NCI-H1436 (cell line): ENCODE measurements at regions not wholly inside any gene's neighbourhood (a gene's known extent, or its start where the extent isn't known, plus 50 kb on each side); places are given as distances from the start of the nearest gene placed in this dataset.

Experiments used
- DNase-seq: peaks from one replicate; lab custom pipeline; 2025; lab: John Stamatoyannopoulos, UW

DNA sequence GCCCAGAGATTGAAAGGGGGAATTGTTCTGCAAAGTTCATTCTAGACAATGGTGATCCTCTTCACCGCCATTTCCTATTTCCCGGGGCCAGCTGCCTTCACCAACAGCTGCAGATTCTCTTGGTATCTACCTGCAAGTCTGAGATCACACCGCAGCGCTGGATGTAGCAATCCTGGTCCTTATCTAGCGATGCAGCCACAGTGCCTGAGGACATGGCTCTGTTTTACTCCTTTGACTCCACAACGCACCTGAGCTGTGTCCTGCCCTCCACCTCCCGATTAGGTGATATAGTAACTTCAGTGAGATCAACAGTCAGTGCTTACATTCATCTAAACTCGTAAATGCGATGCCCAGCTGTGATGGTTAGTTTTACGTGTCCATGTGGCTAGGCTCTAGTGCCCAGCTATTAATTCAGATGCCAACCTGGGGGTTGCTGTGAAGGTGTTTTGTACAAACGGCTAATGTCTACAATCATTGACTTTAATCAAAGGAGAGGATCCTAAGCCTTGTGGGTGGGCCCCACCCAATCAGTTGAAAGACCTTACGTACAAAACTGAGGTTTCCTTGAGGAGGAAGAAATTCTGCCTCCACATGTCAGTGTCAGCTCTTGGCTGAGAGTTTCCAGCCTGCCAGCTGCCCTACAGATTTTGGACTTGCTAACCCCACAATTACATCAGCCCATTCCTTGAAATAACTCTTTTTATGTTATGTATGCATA is 189.8 kb downstream of the SH3BP4 start:
- no peak for DNase-seq

DNA sequence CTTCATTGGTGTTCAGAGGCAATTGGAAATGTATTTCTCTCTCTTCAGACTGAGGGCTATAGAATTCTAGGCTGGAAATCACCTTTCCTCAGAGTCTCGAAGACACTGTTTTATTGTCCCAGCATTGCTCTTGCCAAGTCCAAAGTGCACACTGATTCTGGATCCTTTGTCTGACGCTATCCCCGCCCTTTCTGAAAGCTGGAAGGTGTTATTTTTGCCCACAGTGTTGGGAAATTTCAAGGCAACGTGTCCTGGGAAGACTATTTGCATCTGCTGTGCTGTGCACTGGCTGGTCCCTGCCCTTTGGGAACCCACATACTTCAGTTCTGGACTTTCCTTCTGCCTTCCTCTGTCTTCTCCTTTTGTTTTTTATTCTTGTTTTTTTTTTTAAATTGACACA is 190.8 kb downstream of the SH3BP4 start:
- DNase-seq = no peak

DNA sequence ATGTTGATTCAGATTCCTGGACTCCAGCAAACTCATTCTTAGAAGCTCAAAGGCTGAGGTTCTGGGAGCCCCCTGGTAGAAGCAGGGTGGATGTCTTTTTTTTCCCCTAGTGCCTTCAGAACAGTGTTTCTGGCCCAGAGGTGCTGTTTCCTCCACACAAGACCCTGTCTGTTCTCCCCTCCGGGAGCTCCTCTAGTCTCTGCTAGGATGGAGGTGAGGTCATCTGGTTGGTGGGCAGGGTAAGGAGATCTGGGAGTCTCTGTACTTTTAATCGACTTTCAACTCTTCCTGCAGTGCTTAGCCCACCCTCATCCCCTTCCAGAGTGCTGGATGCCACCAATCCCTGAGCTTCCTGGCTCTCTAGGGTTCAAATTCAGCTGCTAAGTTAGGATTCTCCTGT is 192.0 kb downstream of the SH3BP4 start:
- no peak for DNase-seq

DNA sequence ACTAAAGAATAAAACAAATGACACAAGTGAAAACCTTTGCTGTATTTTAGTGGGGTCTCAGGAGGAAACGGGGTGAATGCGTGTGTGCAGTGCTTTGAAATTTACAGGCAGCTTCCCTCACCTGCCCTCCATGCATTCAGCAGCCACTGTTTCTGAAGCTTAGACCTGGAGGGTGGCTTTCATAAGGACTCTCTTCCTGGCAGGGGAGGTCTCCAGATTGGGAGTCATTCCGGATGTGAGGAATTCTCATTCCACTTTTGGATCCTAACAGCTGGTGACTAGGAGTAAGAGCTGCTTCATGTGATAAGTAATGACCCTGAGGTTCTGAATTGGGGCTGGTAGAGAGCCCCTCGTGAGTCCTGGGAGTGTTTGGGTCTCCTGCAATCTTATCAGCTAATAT is 192.5 kb downstream of the SH3BP4 start:
- no peak for DNase-seq

DNA sequence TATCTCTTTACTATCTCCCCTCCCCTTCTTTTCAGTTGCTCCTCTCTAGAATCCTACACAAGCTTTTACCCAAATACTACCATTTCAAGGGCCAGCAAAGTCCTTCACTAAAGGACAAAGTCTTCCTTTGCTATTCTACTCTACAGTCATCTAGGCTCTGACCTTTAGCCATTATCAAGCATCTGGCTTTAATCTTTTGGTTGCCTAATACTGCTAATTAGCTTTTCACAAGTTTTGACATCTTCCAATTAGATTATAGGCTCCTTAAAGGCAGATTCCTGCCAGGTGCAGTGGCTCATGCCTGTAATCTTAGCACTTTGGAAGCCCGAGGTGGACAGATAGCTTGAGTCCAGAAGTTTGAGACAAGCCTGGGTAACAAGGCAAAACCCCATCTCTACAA is 194.4 kb downstream of the SH3BP4 start:
- DNase-seq = no peak

DNA sequence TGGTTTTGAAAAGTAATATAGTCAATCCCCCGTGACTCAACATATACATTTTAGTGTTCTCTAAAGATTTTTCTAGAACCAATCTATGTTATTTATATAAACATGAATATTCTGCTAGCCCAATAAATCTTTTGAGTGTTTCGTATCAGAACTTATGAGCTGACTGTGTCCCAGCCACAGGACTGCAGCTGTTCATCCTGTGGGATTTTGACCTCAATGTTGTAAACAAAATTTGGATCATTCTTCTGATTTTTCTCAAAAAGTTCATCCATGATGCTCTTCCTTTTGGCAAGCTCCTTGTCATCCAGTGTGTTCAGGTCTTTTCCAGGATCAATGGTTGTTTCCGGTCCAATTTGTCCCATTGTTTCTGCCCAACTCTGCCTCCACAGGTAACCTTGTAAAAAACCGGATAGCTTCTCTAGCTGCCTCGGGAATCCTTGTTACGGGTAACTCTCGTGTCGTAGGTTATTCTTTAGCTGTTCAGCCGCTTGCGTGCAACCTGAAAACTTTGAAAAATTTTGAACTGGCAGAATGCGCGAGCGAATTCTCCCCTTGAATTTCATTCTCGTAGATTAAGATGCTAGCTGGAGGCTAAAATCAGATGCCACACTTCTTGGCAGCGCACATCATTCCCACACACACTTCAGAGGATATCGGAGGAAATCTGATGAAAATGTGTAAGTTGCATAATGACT is 195.2 kb downstream of the SH3BP4 start:
- no peak for DNase-seq

DNA sequence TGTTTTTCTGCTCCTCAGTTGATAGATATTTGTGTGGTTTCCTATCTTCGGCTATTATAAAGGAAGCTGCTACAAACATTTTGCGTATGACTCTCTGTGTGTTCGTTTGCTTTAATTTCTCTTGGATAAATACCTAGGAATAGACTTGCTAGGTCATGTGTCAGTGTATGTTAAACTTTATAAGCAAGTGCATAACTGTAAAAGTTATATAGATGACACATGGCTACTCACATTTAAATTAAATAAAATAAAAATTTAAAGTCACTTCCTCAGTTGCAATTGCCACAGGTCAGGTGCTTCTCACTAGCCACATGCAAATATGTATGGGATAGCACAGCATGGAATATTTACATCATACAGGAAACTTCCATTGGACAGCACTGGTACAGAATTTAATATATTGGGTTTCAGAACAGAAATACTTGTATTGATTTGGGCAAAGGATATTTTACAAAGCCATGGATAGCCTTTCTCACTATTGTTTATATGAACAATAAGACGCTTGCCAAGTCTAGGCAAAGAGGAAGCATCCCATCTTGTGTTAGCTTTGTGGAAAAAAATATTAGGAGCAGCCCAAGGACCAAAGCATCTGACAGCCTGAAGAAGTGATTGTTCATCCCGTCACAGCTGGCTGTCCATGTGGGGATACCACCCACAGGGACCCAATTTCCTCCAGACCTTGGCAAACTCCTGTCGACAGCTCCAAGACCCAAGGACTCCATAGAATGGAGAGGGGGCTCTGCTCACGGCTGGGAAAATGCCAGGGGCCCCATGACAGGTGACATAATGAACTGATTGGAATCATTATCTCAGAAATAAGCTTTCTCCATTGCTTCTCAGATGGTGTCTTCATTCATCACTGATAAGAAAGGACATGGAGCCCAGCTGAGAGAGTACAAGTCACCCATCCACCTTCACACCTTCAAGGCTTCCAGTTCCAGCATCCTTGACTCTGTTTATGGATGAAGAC is 196.7 kb downstream of the SH3BP4 start:
- DNase-seq = no peak

DNA sequence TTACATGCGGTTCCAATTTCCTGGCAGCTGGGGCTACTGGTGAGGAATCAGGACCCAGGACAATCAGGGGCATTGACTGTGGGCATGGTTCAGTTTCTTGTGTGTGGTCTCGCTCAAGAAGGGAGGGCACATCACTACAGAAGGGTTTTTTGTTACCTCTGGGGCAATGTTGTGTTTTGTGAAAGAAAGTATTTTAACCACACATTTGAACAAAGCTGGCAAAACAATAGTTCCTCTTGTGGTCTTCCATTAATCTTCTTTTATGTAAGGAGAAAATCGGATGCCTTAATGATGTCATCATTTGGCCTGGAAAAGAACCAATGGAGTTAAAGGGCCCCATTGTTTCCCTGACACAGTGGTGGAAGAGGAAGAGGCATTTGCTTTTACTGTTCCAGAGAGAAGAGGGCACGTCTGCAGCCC is 197.4 kb downstream of the SH3BP4 start:
- no peak for DNase-seq

DNA sequence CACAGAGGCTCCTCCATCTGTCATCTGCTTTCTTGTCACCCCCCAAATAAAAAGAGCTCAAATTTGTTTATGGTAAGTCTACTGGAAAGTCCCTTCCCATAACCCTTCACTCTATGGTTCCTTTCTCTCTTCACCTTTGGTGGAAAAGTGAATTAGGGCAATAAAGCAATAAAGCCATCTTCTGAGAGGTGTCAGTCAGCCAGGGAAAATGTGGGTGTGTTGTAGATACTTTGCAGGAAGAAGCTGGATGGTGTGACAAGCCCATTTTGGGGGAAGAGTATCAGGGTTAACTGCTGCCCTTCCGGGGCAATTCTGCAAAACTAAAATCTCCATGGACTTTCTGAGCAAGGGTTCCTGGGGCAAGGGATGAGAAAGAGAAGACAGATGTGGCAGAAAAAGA is 197.9 kb downstream of the SH3BP4 start:
- no peak for DNase-seq

DNA sequence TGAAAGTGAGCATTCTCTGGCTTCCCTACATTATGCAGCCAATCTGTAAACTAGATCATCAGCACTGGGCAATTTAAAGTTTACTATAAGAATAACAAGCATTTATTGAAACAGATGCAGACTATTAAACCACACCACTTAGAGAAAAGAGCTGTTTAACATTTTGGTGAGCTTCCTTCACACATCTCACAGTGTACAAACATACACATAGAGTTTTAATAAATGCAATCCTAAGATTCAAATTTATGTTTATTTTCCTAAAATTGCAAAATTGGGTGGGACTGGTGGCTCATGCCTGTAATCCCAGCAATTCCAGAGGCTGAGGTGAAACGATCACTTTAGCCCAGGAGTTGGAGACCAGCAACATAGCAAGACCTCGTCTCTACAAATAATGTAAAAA is 199.3 kb downstream of the SH3BP4 start:
- no peak for DNase-seq

DNA sequence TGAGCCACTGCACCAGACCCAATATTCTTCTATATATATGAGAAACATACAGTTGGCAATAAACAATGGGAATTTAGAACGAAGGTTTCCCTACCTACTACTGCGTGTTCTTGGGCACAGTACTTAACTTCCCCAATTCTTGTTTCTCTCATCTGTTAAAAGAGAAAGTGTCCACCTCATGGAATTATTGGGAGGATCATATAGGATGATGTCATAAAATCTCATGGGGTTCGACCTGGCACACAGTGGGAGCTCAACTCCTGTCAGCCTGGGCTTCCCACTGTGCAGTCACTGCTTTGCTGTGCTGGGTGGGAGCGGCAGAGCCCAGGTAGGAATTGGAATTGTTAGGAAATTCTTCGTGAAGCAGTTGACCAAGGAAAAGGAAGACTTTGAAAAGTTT is 203.3 kb downstream of the SH3BP4 start:
- DNase-seq = no peak

DNA sequence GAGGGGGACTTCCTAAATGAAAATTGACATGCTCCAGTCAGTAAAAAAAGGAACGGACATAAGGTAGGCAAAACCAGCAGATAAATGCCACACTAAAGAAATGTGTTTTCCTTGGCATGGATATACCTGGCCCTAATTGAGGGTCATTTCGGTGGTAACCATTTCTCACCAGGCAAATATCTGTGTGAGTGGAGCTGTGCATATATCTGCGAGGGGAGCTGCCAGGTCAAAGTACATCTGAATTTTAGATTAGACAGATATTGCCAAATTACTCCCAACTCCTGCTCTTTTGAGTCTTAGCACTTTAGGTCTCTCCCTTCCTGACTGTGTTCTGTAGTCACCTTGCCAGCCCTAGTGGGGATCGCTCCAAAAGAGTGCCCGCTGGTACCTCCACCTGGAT is 204.2 kb downstream of the SH3BP4 start:
- no peak for DNase-seq

DNA sequence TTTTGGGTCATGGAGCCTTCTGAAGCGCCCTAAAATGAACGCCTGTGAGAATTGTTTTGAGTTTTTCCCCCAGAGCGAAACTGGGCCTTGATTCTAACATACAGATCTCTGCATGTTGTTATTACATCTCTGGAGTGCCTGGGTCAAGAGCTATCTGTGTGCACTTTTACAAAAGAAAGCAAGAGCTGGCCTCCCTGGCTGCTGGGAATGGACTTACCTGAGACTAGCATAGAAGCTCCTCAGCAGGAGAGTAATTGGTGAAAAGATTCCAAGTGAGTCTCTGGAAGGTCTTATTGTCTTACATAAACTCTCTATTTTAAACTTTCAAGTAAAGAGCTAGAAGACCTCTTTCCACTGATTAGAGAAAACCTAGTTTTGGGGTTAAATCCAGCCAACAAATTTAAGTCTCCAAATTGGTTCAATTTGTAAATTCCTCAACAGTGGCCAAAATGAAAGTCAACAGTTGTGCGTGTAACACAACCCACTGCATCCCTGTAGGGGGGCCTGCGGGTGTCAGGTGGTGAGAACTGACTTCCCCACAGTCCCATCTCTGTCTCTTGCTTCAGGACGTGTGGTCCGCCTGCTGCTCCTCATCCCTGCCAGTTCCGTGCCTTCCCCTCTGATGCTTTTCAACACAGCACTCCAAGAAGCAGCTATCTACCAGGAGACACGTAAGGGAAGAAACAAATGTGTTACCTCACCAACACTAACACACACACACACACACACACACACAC is 206.1 kb downstream of the SH3BP4 start:
- DNase-seq = no peak

DNA sequence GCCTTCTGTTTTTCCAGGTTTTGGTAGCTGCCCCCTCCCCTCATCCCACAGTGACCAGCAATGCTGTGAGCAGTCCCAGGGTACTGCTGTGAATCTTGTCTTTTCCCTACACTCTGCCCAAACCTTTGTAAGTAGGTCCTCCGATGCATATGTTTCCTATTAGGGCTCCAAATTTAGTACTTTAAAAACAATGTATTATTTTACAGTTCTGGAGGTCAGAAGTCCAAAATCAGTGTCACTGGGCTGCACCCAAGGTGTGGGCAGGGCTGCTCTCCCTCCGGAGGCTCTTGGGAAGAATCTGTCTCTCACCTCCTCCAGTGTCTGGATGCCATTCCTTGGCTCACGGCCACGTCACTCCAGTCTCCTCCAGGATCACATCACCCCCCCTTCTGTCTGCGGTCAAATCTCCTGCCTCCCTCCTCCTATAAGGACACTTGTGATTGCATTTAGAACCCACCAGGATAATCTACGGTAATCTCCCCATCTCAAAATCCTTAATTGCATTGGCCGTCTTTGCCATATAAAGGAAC is 208.5 kb downstream of the SH3BP4 start:
- no peak for DNase-seq

DNA sequence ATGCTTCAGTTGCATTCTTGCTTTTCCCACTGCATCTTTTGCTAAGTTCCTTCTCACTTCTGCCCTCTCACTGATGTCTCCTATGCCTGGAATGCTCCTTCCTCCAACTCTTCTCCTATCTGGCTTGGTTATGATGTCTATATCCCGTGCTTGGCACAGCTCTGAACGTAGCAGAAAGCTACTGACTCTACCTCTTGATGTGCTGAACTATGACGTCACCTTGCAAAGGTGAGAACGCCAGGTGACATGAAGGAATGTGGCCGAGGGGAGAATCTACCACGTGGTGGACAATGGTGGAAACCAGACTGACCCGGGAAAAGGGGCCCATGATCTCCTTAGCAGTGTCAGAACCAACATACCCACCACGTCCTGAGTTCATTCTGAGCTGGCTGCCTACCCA is 209.7 kb downstream of the SH3BP4 start:
- no peak for DNase-seq

DNA sequence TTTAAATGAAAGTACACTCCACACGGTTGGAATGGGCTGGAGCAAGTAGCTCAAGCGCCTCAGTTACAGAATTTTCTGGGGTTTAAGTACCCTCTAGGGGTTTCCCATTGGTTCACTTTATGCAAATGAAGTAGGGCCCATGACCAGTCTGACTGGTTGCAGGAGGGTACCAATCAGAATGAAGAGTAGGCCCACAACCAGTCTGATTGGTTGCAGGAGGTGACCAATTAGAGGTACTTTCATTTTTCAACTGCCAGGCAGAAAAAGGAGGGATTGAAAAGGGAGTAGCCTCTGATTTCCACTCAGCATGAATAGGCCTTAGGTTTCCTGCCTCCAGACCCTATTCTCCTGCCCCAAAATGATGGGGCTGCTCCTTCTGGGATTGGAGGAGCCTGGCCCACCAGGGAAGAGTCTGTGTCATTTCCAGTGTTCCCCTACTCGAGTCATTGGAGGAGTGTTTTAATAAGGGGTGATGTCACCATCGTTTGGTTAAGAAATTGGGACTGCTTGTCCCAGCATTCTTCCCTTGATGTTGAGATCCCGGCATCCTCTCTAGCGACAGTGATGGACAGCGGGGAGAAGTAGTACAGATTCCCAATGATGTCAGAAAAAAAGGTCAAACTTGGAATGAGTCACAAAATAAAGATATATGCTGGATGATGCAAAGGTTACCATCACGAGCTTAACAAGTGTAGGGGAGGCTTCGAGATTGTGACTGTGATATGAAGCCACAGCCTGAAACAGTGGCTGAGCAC is 210.4 kb downstream of the SH3BP4 start:
- no peak for DNase-seq

DNA sequence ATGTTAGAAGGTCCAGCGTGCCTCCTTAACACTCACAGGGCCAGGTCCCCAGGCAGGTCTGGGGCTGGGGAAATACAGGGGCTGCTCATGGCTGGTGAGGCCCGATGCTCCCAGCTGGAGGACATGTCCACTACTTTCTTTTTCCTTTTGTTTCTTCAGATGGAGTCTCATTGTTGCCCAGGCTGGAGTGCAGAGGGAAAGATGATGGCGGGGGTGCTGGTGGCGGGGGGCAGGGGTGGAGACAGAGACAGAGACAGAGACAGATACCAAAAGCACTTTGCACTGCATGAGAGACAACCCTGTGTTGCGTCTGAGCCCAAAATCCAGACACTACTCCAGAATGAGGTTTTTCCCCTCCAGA is 211.0 kb downstream of the SH3BP4 start:
- no peak for DNase-seq

DNA sequence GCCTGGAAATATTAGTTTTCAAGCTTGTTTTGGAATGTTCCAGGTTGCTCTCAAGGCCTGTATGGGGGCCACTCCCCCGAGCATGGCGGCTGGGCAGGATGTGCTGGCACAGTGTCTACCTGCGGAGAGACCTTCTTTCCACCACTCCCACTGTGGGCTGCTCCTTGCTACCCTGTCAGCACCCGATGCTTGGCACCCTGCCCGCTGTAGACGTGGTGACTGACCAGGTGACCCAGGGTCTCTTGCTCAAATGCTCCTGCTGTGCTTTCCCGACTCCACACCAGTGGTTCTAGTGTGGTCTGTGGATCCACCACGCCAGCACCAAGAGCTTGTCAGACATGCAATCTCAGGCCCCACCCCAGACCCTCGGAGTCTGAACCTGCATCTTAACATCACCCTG is 213.3 kb downstream of the SH3BP4 start:
- no peak for DNase-seq

DNA sequence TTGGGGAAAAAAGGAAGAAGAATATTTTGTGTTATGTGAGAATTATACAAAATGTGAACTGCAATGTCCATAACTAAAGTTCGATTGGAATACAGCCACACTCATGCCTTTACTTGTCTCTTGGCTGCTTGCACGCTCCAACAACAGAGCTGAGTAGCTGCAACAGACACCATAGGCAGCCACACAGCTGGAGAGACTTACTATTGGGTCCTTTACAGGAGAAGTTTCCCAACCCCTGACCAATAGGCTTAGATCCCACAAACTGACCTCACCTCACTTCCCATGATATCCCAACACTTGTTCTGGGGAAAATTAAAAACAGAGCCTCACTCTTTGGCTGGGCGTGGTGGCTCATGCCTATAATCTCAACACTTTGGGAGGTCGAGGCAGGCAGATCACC is 213.8 kb downstream of the SH3BP4 start:
- DNase-seq = no peak

DNA sequence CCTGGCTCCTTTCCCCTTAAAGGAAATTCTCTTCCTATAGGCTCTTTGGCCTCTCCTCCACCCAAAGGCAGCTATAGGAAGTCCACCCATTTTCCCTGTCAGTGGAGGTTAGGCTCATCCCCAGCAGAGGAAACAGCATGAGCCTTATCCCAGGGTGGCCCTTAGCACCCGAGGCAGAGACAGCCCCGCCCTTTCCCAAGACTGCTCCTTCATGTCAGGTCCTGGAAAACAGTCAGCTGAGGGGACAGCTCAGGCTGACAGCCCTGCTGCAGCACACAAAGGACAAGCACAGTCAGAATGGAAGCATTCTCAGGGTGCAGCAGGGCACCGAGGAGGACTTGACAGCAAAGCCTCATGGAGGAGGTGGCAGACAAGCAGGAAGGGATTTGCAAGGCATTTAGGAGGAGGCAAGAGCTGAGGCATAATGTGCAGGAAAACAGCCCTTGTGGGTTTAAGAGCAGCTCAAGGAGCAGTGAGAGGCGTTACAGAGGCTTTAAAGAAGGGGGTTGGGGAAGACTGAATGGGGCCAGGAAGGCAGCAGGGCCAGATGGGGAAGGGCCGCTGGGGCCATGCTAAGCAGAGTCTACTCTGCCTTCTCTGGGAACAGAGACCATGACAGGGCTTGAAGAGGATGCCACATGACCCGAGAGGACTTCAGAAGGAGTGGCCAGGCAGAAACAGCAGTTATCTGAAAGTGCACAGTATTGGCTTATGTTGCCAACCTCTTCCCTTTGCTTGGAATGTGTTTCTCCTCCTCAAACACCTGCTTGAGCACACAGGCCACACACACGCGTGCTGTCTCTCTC is 216.6 kb downstream of the SH3BP4 start:
- DNase-seq = no peak
